T-helper 17 cell (primary cell): ENCODE measurements at regions not wholly inside any gene's neighbourhood (a gene's known extent, or its start where the extent isn't known, plus 50 kb on each side); places are given as distances from the start of the nearest gene placed in this dataset.

ENCODE experiments used
- ATAC-seq: fragments of 150-1000 bp; cut with Tn5 transposase; 2 replicates; pipeline ENCODE4 v1.10.0; 2021; ENCODE audit warnings: mild to moderate bottlenecking, moderate library complexity
- DNase-seq, 3 donors: peaks; one replicate each; pipeline versions ENCODE4 v3.0.0 to v3.0.0-alpha.2; 2020 to 2021
- H3K9me3 ChIP-seq: one replicate; pipeline ENCODE4 v1.7.0; 2013; ENCODE audit warnings: low read length, mild to moderate bottlenecking; ENCODE audit not compliant: control insufficient read depth, poor library complexity, severe bottlenecking
- H3K27ac Mint-ChIP-seq: one replicate; pipeline ENCODE4 v1.8.0; 2022; ENCODE audit warnings: mild to moderate bottlenecking, moderate library complexity, mixed read lengths
- H3K27me3 Mint-ChIP-seq: one replicate; pipeline ENCODE4 v1.8.0; 2022; ENCODE audit warnings: mixed read lengths
- H3K36me3 Mint-ChIP-seq: one replicate; pipeline ENCODE4 v1.8.0; 2022; ENCODE audit warnings: low read depth, mixed read lengths
- H3K4me1 Mint-ChIP-seq: one replicate; pipeline ENCODE4 v1.8.0; 2022; ENCODE audit warnings: mild to moderate bottlenecking, mixed read lengths
- H3K4me3 Mint-ChIP-seq: one replicate; pipeline ENCODE4 v1.8.0; 2022; ENCODE audit warnings: mild to moderate bottlenecking, moderate library complexity, mixed read lengths

GRCh38 chr14:87152693-87153092 is 840.3 kb downstream of the GALC start:
- no peaks in the 10 kb centered on the region for H3K9me3 ChIP-seq
- no peak for DNase-seq
- no peak for ATAC-seq
- Mint-ChIP-seq H3K27me3 (no peaks in the 10 kb centered on the region), H3K4me1 (no peaks in the 10 kb centered on the region), H3K4me3 (no peak overlapping the region), H3K36me3 (no peaks in the 10 kb centered on the region), H3K27ac (no peak overlapping the region)

DNA sequence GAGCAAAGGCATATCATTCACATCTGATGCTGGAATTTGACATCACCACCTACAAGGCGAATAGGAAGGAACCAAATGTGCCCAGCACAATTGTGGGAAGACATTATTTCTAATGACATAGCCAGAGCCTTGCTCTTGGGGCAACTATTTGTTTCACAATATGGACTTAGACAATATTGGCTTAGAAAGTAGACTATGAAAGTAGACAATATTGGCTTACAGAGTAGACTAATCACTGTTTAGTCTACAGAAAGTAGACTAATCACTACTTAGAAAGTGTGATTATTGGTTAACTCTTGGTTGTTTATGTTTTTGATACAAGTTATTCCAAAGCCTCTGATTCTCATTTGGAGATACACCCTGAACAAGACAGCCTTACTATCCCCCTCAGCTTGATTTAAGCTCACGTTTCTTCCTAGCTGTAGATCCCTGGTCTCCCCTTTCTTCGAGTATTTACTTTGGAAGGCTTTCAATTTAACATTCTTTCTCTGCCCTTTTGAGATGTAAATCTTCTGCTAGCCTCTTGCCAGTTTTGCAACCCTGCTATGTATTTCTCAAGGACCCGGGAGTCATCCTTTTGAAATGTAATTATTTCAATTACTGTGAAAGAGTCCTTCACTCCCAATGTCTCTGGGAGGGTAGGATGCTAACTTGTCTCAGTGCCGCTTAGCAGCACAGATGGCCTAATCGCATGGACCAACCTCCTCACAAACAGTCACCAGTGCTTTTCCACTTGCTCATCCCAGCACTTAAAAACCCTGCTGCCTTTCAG is 843.2 kb downstream of the GALC start:
- H3K4me1 Mint-ChIP-seq, result no peaks in the 10 kb centered on the region
- no peak overlapping the region for H3K27ac Mint-ChIP-seq

GRCh38 chr14:87148655-87149054 is 844.3 kb downstream of the GALC start:
- ATAC-seq (no peak), DNase-seq (no peak)
- no peaks in the 10 kb centered on the region for H3K27me3 Mint-ChIP-seq
- H3K36me3 Mint-ChIP-seq, result no peaks in the 10 kb centered on the region
- no peaks in the 10 kb centered on the region for H3K4me1 Mint-ChIP-seq
- H3K4me3 Mint-ChIP-seq, result no peak overlapping the region
- no peaks in the 10 kb centered on the region for H3K9me3 ChIP-seq
- H3K27ac Mint-ChIP-seq, result no peak overlapping the region

More for the DNA sequence above, 843.2 kb downstream of the GALC start:
- no peak for ATAC-seq
- no peaks in the 10 kb centered on the region for H3K9me3 ChIP-seq
- Mint-ChIP-seq H3K36me3 (no peaks in the 10 kb centered on the region), H3K27me3 (no peaks in the 10 kb centered on the region), H3K4me3 (no peak overlapping the region)
- DNase-seq, result no peak

DNA sequence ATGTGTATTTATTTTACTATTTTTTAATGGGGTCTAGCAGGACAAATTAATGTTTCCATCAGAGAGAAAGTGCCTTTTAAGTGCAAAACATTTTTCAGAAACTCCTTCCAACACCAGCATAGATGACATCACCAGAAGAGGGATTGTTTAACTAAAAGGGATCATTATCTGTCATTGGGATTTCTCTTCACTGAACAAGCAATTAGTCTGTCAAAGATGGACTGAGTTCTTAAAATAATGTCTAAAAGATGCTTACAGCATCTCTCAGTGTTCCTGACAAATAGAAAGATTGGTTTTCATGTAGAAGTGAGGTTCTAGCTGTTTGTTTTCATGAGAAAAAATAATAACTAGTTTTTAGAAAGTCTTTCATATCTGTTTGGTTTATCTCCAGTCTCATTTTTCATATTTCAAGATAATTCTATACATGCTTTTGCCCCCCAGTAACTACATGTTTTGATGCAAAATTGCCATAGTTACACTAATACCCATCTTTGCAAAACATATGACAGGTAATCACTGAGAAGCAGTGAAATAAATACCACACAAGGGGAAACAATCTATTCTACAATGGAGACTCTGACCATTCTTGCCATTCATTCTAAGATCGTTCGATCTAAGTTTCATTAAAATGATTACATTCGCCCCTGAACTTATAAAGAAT is 850.3 kb downstream of the GALC start:
- no peaks in the 10 kb centered on the region for H3K36me3 Mint-ChIP-seq
- no peak overlapping the region for H3K27ac Mint-ChIP-seq
- DNase-seq (no peak), ATAC-seq (no peak)
- H3K9me3 ChIP-seq, result no peaks in the 10 kb centered on the region
- H3K4me3 Mint-ChIP-seq, result no peak overlapping the region
- H3K4me1 Mint-ChIP-seq, result no peaks in the 10 kb centered on the region
- H3K27me3 Mint-ChIP-seq, result no peaks in the 10 kb centered on the region

GRCh38 chr14:87141801-87142200 is 851.2 kb downstream of the GALC start:
- no peaks in the 10 kb centered on the region for H3K9me3 ChIP-seq
- no peak overlapping the region for H3K27ac Mint-ChIP-seq
- no peaks in the 10 kb centered on the region for H3K4me1 Mint-ChIP-seq
- ATAC-seq (no peak), DNase-seq (no peak)
- no peak overlapping the region for H3K4me3 Mint-ChIP-seq
- no peaks in the 10 kb centered on the region for H3K27me3 Mint-ChIP-seq
- H3K36me3 Mint-ChIP-seq, result no peaks in the 10 kb centered on the region

GRCh38 chr14:87139299-87139698 is 853.7 kb downstream of the GALC start:
- DNase-seq (no peak), ATAC-seq (no peak)
- H3K36me3 Mint-ChIP-seq, result no peaks in the 10 kb centered on the region
- H3K4me1 Mint-ChIP-seq, result no peaks in the 10 kb centered on the region
- no peak overlapping the region for H3K27ac Mint-ChIP-seq
- no peaks in the 10 kb centered on the region for H3K9me3 ChIP-seq
- H3K4me3 Mint-ChIP-seq, result no peak overlapping the region
- H3K27me3 Mint-ChIP-seq, result no peaks in the 10 kb centered on the region

- H3K4me1 Mint-ChIP-seq, result no peaks in the 10 kb centered on the region
- no peak for DNase-seq
- no peak overlapping the region for H3K4me3 Mint-ChIP-seq
- H3K9me3 ChIP-seq, result no peaks in the 10 kb centered on the region
- H3K27me3 Mint-ChIP-seq, result no peaks in the 10 kb centered on the region
- H3K27ac Mint-ChIP-seq, result no peak overlapping the region
- no peak for ATAC-seq
- no peaks in the 10 kb centered on the region for H3K36me3 Mint-ChIP-seq
Measured at GRCh38 chr14:87133073-87133801, 859.7 kb downstream of the GALC start.

GRCh38 chr14:87131879-87132278 is 861.1 kb downstream of the GALC start:
- Mint-ChIP-seq H3K36me3 (no peaks in the 10 kb centered on the region), H3K27me3 (no peaks in the 10 kb centered on the region), H3K4me1 (no peaks in the 10 kb centered on the region), H3K4me3 (no peak overlapping the region), H3K27ac (no peak overlapping the region)
- ATAC-seq, result no peak
- DNase-seq, result no peak
- no peaks in the 10 kb centered on the region for H3K9me3 ChIP-seq

DNA sequence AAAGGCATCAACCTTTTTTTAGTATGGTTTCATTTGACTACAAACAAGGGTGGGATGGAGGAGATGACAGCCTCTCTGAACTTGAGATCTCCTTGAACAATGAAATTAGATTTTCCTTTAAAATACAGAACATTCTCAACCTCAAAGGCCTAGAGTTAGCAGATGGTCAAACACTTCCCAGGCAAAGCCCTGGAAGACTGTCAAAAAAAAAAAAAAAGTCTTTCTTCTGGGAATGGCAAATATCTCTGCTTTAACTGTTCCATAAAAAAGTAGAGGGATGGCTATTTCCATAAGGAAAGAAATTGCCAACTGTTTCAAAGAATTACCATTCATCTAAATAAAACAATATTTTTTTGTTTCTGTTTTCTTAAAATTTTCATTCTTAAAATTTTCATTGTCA is 870.8 kb downstream of the GALC start:
- DNase-seq, result no peak
- no peak overlapping the region for H3K4me3 Mint-ChIP-seq
- H3K4me1 Mint-ChIP-seq, result no peaks in the 10 kb centered on the region
- no peak overlapping the region for H3K27ac Mint-ChIP-seq
- no peaks in the 10 kb centered on the region for H3K36me3 Mint-ChIP-seq
- ATAC-seq, result no peak
- H3K27me3 Mint-ChIP-seq, result no peaks in the 10 kb centered on the region
- H3K9me3 ChIP-seq, result no peaks in the 10 kb centered on the region

- H3K27me3 Mint-ChIP-seq, result no peaks in the 10 kb centered on the region
- H3K9me3 ChIP-seq, result no peaks in the 10 kb centered on the region
- H3K4me1 Mint-ChIP-seq, result no peaks in the 10 kb centered on the region
- no peak overlapping the region for H3K27ac Mint-ChIP-seq
- ATAC-seq, result no peak
- no peak overlapping the region for H3K4me3 Mint-ChIP-seq
- no peak for DNase-seq
- no peaks in the 10 kb centered on the region for H3K36me3 Mint-ChIP-seq
Measured at GRCh38 chr14:87121716-87122115, 871.3 kb downstream of the GALC start.

DNA sequence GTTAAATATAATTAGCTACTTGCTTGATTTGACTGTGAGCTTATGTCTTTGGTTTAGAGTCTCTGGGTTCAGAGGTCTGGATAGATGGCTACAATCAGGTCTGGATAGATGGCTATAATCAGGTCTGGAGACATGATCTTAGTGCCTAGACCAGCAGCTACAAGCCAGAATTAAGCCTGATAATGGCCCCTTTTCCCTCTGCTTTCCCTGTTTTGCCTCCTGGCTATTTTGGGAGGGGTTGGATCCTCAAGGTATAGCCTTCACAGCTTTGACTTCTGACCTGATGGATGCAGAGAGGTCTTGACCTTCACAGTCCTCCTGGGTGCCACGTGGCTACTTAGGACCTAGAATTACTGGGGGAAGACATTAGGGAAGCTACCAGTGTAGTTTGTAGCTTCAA is 877.7 kb downstream of the GALC start:
- Mint-ChIP-seq H3K27ac (no peak overlapping the region), H3K4me1 (no peaks in the 10 kb centered on the region), H3K36me3 (no peaks in the 10 kb centered on the region), H3K4me3 (no peak overlapping the region), H3K27me3 (no peaks in the 10 kb centered on the region)
- DNase-seq (no peak), ATAC-seq (no peak)
- no peaks in the 10 kb centered on the region for H3K9me3 ChIP-seq

- H3K9me3 ChIP-seq, result no peaks in the 10 kb centered on the region
- no peak for DNase-seq
- Mint-ChIP-seq H3K36me3 (no peaks in the 10 kb centered on the region), H3K4me3 (no peak overlapping the region), H3K27ac (no peak overlapping the region), H3K27me3 (no peaks in the 10 kb centered on the region), H3K4me1 (no peaks in the 10 kb centered on the region)
- ATAC-seq, result no peak
Measured at GRCh38 chr14:87113286-87113685, 879.7 kb downstream of the GALC start.

DNA sequence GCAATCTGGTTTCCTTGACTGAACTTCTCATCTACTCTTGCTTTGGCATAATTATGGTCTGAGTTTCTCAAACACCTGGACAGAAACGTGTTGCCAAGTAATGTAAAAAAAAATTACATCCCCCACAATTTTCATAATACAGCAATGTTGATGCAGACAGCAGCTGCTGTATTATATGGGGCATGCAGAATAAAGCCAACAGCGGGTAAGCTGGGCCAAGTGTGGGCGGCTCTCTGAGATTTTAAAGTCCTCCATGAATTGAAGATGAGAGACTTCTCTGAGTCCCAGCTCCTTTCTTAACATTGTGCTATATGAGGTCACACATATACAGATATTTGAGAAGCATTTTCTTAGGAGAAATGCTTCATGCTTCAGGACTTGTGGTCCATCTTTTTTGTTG is 881.2 kb downstream of the GALC start:
- H3K27me3 Mint-ChIP-seq, result no peaks in the 10 kb centered on the region
- DNase-seq, result no peak
- no peaks in the 10 kb centered on the region for H3K9me3 ChIP-seq
- no peaks in the 10 kb centered on the region for H3K36me3 Mint-ChIP-seq
- no peaks in the 10 kb centered on the region for H3K4me1 Mint-ChIP-seq
- ATAC-seq, result no peak
- H3K27ac Mint-ChIP-seq, result no peak overlapping the region
- H3K4me3 Mint-ChIP-seq, result no peak overlapping the region
